Astrocyte of the spinal cord (primary cell): ENCODE measurements at regions not wholly inside any gene's neighbourhood (a gene's known extent, or its start where the extent isn't known, plus 50 kb on each side); places are given as distances from the start of the nearest gene placed in this dataset.

ENCODE experiments used
- DNase-seq: peaks from one replicate; pipeline ENCODE4 v3.0.0; 2011; ENCODE audit warnings: low read depth, low spot score
- H3K4me3 ChIP-seq: 2 replicates; pipeline ENCODE4 v1.5.1; 2011; ENCODE audit warnings: low read depth, mild to moderate bottlenecking, low read length, moderate library complexity
- CTCF ChIP-seq: IDR thresholded peaks from 2 replicates; pipeline ENCODE4 v1.5.1; 2012; ENCODE audit warnings: low read depth, mild to moderate bottlenecking, low read length, inconsistent platforms
- in situ Hi-C: cut with HindIII; loops from 2 replicates; pipeline ENCODE4 v1.10.0; 2017; ENCODE audit warnings: low sequenced_read_pairs

- TF ChIP-seq CTCF: no peak
- in situ Hi-C loops: no loop called here
Observed at GRCh38 chr16:9437115-9437514, 345.7 kb downstream of the HAPSTR1 start.

GRCh38 chr16:9438991-9439390 is 347.5 kb downstream of the HAPSTR1 start:
- in situ Hi-C loops: no loop called here
- no peak for DNase-seq
- no peak overlapping the region for H3K4me3 ChIP-seq
- no peak for TF ChIP-seq CTCF

More at GRCh38 chr16:9437115-9437514, 345.7 kb downstream of the HAPSTR1 start:
- no peak overlapping the region for H3K4me3 ChIP-seq
- DNase-seq: no peak

GRCh38 chr16:9441012-9441411 is 349.6 kb downstream of the HAPSTR1 start:
- no peak overlapping the region for H3K4me3 ChIP-seq
- no peak for DNase-seq
- in situ Hi-C loops: no loop called here
- TF ChIP-seq CTCF: no peak

GRCh38 chr16:9443864-9444263 is 352.4 kb downstream of the HAPSTR1 start:
- no peak overlapping the region for H3K4me3 ChIP-seq
- in situ Hi-C loops: no loop called here
- no peak for DNase-seq
- no peak for TF ChIP-seq CTCF

GRCh38 chr16:9446471-9447194 is 355.2 kb downstream of the HAPSTR1 start:
- no peak overlapping the region for H3K4me3 ChIP-seq
- in situ Hi-C loops: no loop called here
- DNase-seq: no peak
- TF ChIP-seq CTCF: no peak

GRCh38 chr16:9447195-9447551 is 355.7 kb downstream of the HAPSTR1 start:
- no peak for DNase-seq
- no peak overlapping the region for H3K4me3 ChIP-seq
- in situ Hi-C loops: no loop called here
- no peak for TF ChIP-seq CTCF
